ENCODE measurements at regions not wholly inside any gene's neighbourhood (a gene's known extent, or its start where the extent isn't known, plus 50 kb on each side); places are given as distances from the start of the nearest gene placed in this dataset.

DNA sequence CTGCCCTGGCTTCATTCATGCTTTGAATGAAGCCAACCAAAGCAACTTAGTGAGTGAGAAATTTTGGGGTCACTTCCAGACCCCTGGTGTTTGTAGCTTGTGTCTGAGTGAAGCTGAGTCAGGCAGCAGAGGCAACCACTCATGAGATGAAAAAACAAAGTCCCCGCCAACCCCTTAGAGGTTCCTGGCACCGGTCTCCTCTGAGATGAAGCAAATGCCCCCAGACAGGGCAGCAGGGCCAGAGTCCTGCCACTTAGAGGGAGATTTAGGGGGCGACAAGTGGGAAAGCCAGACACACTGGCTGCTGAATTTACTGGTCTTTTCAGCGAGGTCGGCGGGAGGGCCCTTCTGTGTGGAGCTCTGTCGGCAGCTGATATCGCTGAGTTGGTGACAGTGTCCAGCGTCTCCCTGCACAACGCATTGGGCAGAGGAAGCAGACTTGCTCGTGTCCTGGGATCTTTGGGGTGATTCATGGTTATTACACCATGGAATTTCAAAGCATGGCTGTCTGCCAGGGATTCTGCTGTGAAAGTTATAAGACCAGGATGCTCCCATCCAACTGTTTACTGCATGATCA lies 482.6 kb downstream of the MIAT start:
- TF ChIP-seq POLR2A (IDR thresholded peaks at IDR 0.05) (no peak), CTCF (IDR thresholded peaks at IDR 0.05) (no peak)
